Neural cell (in vitro differentiated cells): ENCODE measurements at regions not wholly inside any gene's neighbourhood (a gene's known extent, or its start where the extent isn't known, plus 50 kb on each side); places are given as distances from the start of the nearest gene placed in this dataset.

Source experiments
- EZH2 ChIP-seq: fragments of 200-600, 300-800 bp; shearing (Covaris generic), sonication (generic); IDR thresholded peaks from 2 replicates; pipeline ENCODE4 v1.6.1; 2014; ENCODE audit warnings: antibody characterized with exemption, low read length, borderline replicate concordance, mild to moderate bottlenecking; ENCODE audit not compliant: insufficient read depth, poor library complexity, severe bottlenecking
- SMC3 ChIP-seq: fragments of 450-650 bp; conservative IDR thresholded peaks from 2 replicates; pipeline ENCODE4 v1.6.1; 2014; ENCODE audit warnings: antibody characterized with exemption, mild to moderate bottlenecking, moderate library complexity; ENCODE audit not compliant: poor library complexity
- TF ChIP-seq, protein P1 (sequence below): fragments of 450-650 bp; IDR thresholded peaks from 2 replicates; pipeline ENCODE4 v1.5.1; 2014; ENCODE audit warnings: antibody characterized with exemption, mild to moderate bottlenecking, moderate library complexity; ENCODE audit not compliant: poor library complexity, severe bottlenecking

DNA sequence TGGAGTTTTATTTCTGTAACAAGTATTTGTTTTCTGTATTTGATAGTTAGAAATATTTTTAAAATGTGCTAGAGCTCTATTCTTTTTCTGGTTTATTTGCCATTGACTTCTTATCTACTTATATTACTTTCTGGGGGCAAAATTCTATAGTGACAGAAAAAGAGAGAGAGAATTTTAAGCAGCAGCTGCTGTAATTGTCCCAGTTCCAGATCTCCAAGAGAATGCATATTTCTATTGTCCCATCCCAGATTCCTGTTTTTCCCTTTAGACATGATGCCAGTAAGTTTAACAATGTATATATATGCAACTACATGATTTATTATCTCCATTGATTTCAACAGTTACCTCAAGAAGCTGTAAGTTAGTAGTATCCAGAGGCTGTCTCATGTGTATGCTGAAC, 541.7 kb upstream of the ZNF385D start:
- TF ChIP-seq SMC3, result no peak
- TF ChIP-seq, protein P1, sequence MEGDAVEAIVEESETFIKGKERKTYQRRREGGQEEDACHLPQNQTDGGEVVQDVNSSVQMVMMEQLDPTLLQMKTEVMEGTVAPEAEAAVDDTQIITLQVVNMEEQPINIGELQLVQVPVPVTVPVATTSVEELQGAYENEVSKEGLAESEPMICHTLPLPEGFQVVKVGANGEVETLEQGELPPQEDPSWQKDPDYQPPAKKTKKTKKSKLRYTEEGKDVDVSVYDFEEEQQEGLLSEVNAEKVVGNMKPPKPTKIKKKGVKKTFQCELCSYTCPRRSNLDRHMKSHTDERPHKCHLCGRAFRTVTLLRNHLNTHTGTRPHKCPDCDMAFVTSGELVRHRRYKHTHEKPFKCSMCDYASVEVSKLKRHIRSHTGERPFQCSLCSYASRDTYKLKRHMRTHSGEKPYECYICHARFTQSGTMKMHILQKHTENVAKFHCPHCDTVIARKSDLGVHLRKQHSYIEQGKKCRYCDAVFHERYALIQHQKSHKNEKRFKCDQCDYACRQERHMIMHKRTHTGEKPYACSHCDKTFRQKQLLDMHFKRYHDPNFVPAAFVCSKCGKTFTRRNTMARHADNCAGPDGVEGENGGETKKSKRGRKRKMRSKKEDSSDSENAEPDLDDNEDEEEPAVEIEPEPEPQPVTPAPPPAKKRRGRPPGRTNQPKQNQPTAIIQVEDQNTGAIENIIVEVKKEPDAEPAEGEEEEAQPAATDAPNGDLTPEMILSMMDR, result no peak
- no peak for TF ChIP-seq EZH2
